H1 (cell line): ENCODE measurements at regions not wholly inside any gene's neighbourhood (a gene's known extent, or its start where the extent isn't known, plus 50 kb on each side); places are given as distances from the start of the nearest gene placed in this dataset.

ENCODE experiments used
- CTCF ChIA-PET: fragments of 300-600 bp; sonication (Branson Sonifier 250); formaldehyde crosslinking; loops from one replicate; lab custom pipeline; 2021; ENCODE audit not compliant: partially characterized antibody; lab: Charles Lee
- POLR2A ChIA-PET: fragments of 300-600 bp; sonication (Branson Sonifier 250); formaldehyde crosslinking; loops from one replicate; lab custom pipeline; 2021; ENCODE audit warnings: inconsistent platforms; ENCODE audit not compliant: partially characterized antibody; lab: Charles Lee
- DNase-seq, 2 experiments: peaks; one replicate each; pipeline versions ENCODE4 v3.0.0 to v3.0.0-alpha.2; 2010 to 2022; ENCODE audit warnings: low spot score in 2 of 2, low read depth in 1 of 2, mixed read lengths in 1 of 2
- FAIRE-seq: peaks from 2 replicates; lab custom pipeline; 2011; peaks lifted over from hg19 to GRCh38; lab: Jason Lieb, UNC
- H2AFZ ChIP-seq: 2 replicates; pipeline ENCODE4 v1.8.1; 2012; ENCODE audit warnings: low read length, inconsistent platforms
- H2AK5ac ChIP-seq: 2 replicates; pipeline ENCODE4 v1.6.1; 2013; ENCODE audit warnings: low read depth, low read length
- H2BK120ac ChIP-seq: replicated peaks from 2 replicates; pipeline ENCODE3; 2013; ENCODE audit warnings: low read depth, low read length, inconsistent platforms
- H2BK12ac ChIP-seq: 2 replicates; pipeline ENCODE4 v1.6.1; 2013; ENCODE audit warnings: low read depth, low read length
- H2BK15ac ChIP-seq: 2 replicates; pipeline ENCODE4 v1.6.1; 2013; ENCODE audit warnings: low read length
- H2BK20ac ChIP-seq: 2 replicates; pipeline ENCODE4 v1.6.1; 2013; ENCODE audit warnings: low read length
- H2BK5ac ChIP-seq: 2 replicates; pipeline ENCODE4 v1.6.1; 2013; ENCODE audit warnings: low read depth, low read length
- H3K14ac ChIP-seq: 2 replicates; pipeline ENCODE4 v1.6.1; 2013; ENCODE audit warnings: inconsistent platforms; ENCODE audit not compliant: insufficient read length
- H3K18ac ChIP-seq: 2 replicates; pipeline ENCODE4 v1.6.1; 2013; ENCODE audit warnings: low read length; ENCODE audit errors: extremely low read depth
- H3K23ac ChIP-seq: 2 replicates; pipeline ENCODE4 v1.6.1; 2013; ENCODE audit warnings: inconsistent platforms; ENCODE audit not compliant: insufficient read length
- H3K23me2 ChIP-seq: 2 replicates; pipeline ENCODE4 v1.6.1; 2013; ENCODE audit warnings: low read depth, low read length
- H3K27ac ChIP-seq: 2 replicates; pipeline ENCODE4 v1.6.1; 2011; ENCODE audit warnings: low read depth, low read length, inconsistent platforms
- H3K27me3 ChIP-seq, 4 experiments: replicated peaks in 1 of 4; 1 replicate in 1 of 4; 2 replicates in 3 of 4; pipeline versions ENCODE4 v1.6.1 to v1.8.1; 2011 to 2013; ENCODE audit warnings: low read length in 3 of 4, mild to moderate bottlenecking in 3 of 4, inconsistent platforms in 2 of 4, mixed read lengths in 2 of 4, moderate library complexity in 1 of 4; ENCODE audit not compliant: control insufficient read depth in 3 of 4, insufficient read depth in 3 of 4; ENCODE audit errors: extremely low read depth in 1 of 4
- H3K36me3 ChIP-seq, 4 experiments: 2 replicates each; pipeline versions ENCODE4 v1.6.1 to v1.8.1; 2011 to 2013; ENCODE audit warnings: mild to moderate bottlenecking in 4 of 4, low read length in 3 of 4, moderate library complexity in 2 of 4, control low read depth in 1 of 4, inconsistent platforms in 1 of 4; ENCODE audit not compliant: insufficient read depth in 4 of 4, control insufficient read depth in 2 of 4
- H3K4ac ChIP-seq: replicated peaks from 2 replicates; pipeline ENCODE3; 2013; ENCODE audit warnings: low read length, low read depth, mixed read lengths, inconsistent platforms; ENCODE audit not compliant: insufficient read length
- H3K4me1 ChIP-seq, 4 experiments: replicated peaks in 1 of 4; 1 replicate in 1 of 4; 2 replicates in 3 of 4; pipeline versions ENCODE4 v1.6.1 to v1.8.1; 2011 to 2013; ENCODE audit warnings: low read length in 3 of 4, inconsistent platforms in 2 of 4, mixed read lengths in 1 of 4; ENCODE audit not compliant: insufficient read depth in 4 of 4, control insufficient read depth in 3 of 4
- H3K4me2 ChIP-seq, 2 experiments: 2 replicates each; pipeline versions ENCODE4 v1.6.1 to v1.8.1; 2011 to 2013; ENCODE audit warnings: low read depth in 2 of 2, low read length in 2 of 2, control low read depth in 1 of 2, inconsistent platforms in 1 of 2, mild to moderate bottlenecking in 1 of 2; ENCODE audit not compliant: insufficient read depth in 1 of 2
- H3K4me3 ChIP-seq, 4 experiments: fragments of 200-600, 300-600 bp in 1 of 4; sonication (generic), shearing (Covaris generic), sonication (Bioruptor Twin) in 1 of 4; 2 replicates each; pipeline versions ENCODE4 v1.5.1 to v1.8.1; 2011 to 2016; ENCODE audit warnings: low read length in 4 of 4, low read depth in 3 of 4, control low read depth in 2 of 4, inconsistent platforms in 2 of 4, mild to moderate bottlenecking in 2 of 4, mixed read lengths in 1 of 4, moderate library complexity in 1 of 4; ENCODE audit not compliant: insufficient read depth in 2 of 4; ENCODE audit errors: extremely low read depth in 1 of 4
- H3K56ac ChIP-seq: replicated peaks from 2 replicates; pipeline ENCODE3; 2013; ENCODE audit warnings: low read depth, mild to moderate bottlenecking, mixed read lengths, low read length, inconsistent platforms; ENCODE audit not compliant: insufficient read length
- H3K79me1 ChIP-seq: 2 replicates; pipeline ENCODE4 v1.6.1; 2013; ENCODE audit warnings: low read depth, low read length, control low read depth
- H3K79me2 ChIP-seq, 2 experiments: 2 replicates each; pipeline versions ENCODE4 v1.6.1 to v1.8.1; 2012 to 2013; ENCODE audit warnings: low read length in 2 of 2, mild to moderate bottlenecking in 2 of 2, inconsistent platforms in 1 of 2; ENCODE audit not compliant: insufficient read depth in 2 of 2, control insufficient read depth in 1 of 2
- H3K9ac ChIP-seq, 4 experiments: replicated peaks in 1 of 4; 1 replicate in 1 of 4; 2 replicates in 3 of 4; pipeline versions ENCODE4 v1.6.1 to v1.8.1; 2011 to 2013; ENCODE audit warnings: low read depth in 3 of 4, low read length in 3 of 4, control low read depth in 2 of 4, mild to moderate bottlenecking in 2 of 4, moderate library complexity in 2 of 4, inconsistent platforms in 1 of 4; ENCODE audit errors: extremely low read depth in 1 of 4
- H3K9me3 ChIP-seq, 2 experiments: 2 replicates each; pipeline versions ENCODE4 v1.6.1 to v1.8.1; 2012 to 2013; ENCODE audit warnings: mild to moderate bottlenecking in 2 of 2, moderate library complexity in 2 of 2, control low read depth in 1 of 2, inconsistent platforms in 1 of 2, low read depth in 1 of 2, low read length in 1 of 2, mixed read lengths in 1 of 2; ENCODE audit not compliant: insufficient read depth in 2 of 2
- H4K20me1 ChIP-seq, 2 experiments: replicated peaks in 1 of 2; 2 replicates each; pipeline versions ENCODE3 to v1.8.1; 2011 to 2013; ENCODE audit warnings: inconsistent platforms in 2 of 2, low read length in 2 of 2, mild to moderate bottlenecking in 1 of 2; ENCODE audit not compliant: insufficient read depth in 2 of 2, control insufficient read depth in 1 of 2
- H4K5ac ChIP-seq: 2 replicates; pipeline ENCODE4 v1.6.1; 2013; ENCODE audit warnings: low read length, low read depth, mixed read lengths, inconsistent platforms; ENCODE audit not compliant: insufficient read length
- H4K8ac ChIP-seq: 2 replicates; pipeline ENCODE4 v1.8.0; 2013; ENCODE audit warnings: mild to moderate bottlenecking, moderate library complexity, low read length, inconsistent platforms; ENCODE audit not compliant: insufficient read depth; ENCODE audit errors: extremely low read depth
- H4K91ac ChIP-seq: replicated peaks from 2 replicates; pipeline ENCODE3; 2013; ENCODE audit warnings: low read length, mixed read lengths, inconsistent platforms; ENCODE audit not compliant: insufficient read length
- CEBPB ChIP-seq: IDR thresholded peaks from 2 replicates; pipeline ENCODE4 v1.6.1; 2012; ENCODE audit warnings: low read depth, low read length
- KDM1A ChIP-seq: fragments of 200-600, 300-600 bp; sonication (generic); IDR thresholded peaks from 2 replicates; pipeline ENCODE4 v1.7.1; 2016; ENCODE audit warnings: mild to moderate bottlenecking, low read length, borderline replicate concordance
- WGBS, 2 experiments: shearing (Covaris generic) in 1 of 2; methylation state at CpG; one replicate each; pipeline versions ENCODE4 v1.1.6 to v1.1.7; 2013 to 2015; ENCODE audit warnings: low lambda C conversion rate in 2 of 2, mixed read lengths in 2 of 2, inconsistent platforms in 1 of 2, low coverage in 1 of 2, missing lambda C conversion rate in 1 of 2; ENCODE audit not compliant: insufficient replicate concordance in 2 of 2, insufficient coverage in 1 of 2, insufficient read length in 1 of 2; ENCODE audit errors: extremely low coverage in 1 of 2, missing lambda C conversion rate in 1 of 2; 5-methylcytosine and 5-hydroxymethylcytosine counted together

GRCh38 chr3:80586338-80586737, 818.5 kb upstream of the ROBO1 start:
- H3K27ac ChIP-seq = no peak overlapping the region
- no peaks in the 10 kb centered on the region for H3K4me1 ChIP-seq
- H2BK120ac ChIP-seq = no peak overlapping the region
- no peaks in the 10 kb centered on the region for H3K79me2 ChIP-seq
- H2AK5ac ChIP-seq = no peak overlapping the region
- H3K14ac ChIP-seq = no peak overlapping the region
- no peaks in the 10 kb centered on the region for H3K36me3 ChIP-seq
- H3K4me3 ChIP-seq = no peak overlapping the region
- no peak overlapping the region for H3K23ac ChIP-seq
- H3K23me2 ChIP-seq = no peaks in the 10 kb centered on the region
- FAIRE-seq (no peak), DNase-seq (no peak)
- H4K20me1 ChIP-seq = no peaks in the 10 kb centered on the region
- no peaks in the 10 kb centered on the region for H3K27me3 ChIP-seq
- peak; percentile 83 for TF ChIP-seq CEBPB
- TF ChIP-seq KDM1A = no peak
- ChIA-PET CTCF (no interaction called here), POLR2A (interaction anchor here (0.6 kb wide), 1 partner anchor 1120 kb away, joined by 3 read pairs; no protein-coding TSS in a partner anchor)
- no peak overlapping the region for H2BK20ac ChIP-seq
- H3K79me1 ChIP-seq = no peaks in the 10 kb centered on the region
- no peak overlapping the region for H4K5ac ChIP-seq
- no peak overlapping the region for H3K56ac ChIP-seq
- H3K18ac ChIP-seq = no peak overlapping the region
- no peak overlapping the region for H2AFZ ChIP-seq
- H3K9ac ChIP-seq = no peak overlapping the region
- WGBS, 2 experiments = 92% methylated on average over 2 of the region's 2 CpGs; no CpG with 5 or more reads in 1 of the 2 experiments
- H2BK15ac ChIP-seq = no peak overlapping the region
- no peak overlapping the region for H4K91ac ChIP-seq
- no peak overlapping the region for H2BK12ac ChIP-seq
- no peak overlapping the region for H3K4ac ChIP-seq
- no peaks in the 10 kb centered on the region for H3K9me3 ChIP-seq
- H4K8ac ChIP-seq = no peak overlapping the region
- H3K4me2 ChIP-seq = no peak overlapping the region
- H2BK5ac ChIP-seq = no peak overlapping the region
